GM21737 (cell line): ENCODE measurements at regions not wholly inside any gene's neighbourhood (a gene's known extent, or its start where the extent isn't known, plus 50 kb on each side); places are given as distances from the start of the nearest gene placed in this dataset.
"Not testable (repeated sequence)": the region's sequence is repeated elsewhere in the genome, so short reads cannot be mapped to it uniquely, and the experiment has no call there.

Source experiments
- ATAC-seq: cut with Tn5 transposase; IDR thresholded peaks from one replicate; pipeline ENCODE4 v1.9.1; 2021; ENCODE audit warnings: mild to moderate bottlenecking, moderate library complexity; ENCODE audit not compliant: unreplicated experiment

DNA sequence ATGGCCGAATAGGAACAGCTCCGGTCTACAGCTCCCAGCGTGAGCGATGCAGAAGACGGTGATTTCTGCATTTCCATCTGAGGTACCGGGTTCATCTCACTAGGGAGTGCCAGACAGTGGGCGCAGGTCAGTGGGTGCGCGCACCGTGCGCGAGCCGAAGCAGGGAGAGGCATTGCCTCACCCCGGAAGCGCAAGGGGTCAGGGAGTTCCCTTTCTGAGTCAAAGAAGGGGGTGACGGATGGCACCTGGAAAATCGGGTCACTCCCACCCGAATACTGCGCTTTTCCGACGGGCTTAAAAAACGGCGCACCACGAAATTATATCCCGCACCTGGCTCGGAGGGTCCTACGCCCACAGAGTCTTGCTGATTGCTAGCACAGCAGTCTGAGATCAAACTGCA lies 572.8 kb upstream of the AGA start:
- ATAC-seq = not testable (repeated sequence)

DNA sequence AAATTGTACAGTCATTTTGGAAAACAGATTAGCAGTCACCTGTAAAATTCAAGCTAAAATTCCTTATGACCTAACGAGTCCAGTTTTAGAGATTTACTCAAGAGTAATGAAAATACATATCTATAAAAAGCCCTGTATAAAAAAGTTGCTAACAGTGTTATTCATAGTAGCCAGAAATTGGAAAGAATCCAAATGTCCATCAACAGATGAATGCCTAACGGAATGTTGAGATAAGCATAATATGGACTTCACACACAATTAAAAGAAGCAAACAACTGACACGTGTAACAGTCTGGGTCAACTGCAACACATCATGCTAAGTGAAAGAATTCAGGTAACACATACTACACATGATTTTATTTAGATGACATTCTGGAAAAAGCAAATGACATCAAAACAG lies 584.8 kb upstream of the AGA start:
- ATAC-seq = no peak

DNA sequence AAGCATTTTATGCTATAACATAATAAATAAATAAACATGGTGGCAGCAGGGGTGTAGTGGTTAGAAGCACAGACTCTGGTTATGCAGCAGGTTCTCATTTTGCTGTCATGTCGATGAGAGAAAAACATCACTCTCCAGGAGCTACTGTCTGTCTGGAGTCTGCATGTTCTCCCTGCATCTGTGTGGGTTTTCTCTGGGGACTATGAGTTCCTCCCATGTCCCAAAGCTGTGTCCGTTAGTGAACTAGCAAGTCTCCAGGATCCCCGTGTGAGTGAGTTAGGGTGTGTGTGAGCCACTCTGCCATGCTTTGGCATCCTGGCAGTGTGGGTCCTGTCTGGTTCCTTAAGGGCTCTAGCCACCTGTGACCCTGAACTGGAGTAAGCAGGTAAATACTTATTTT lies 585.6 kb upstream of the AGA start:
- ATAC-seq = no peak

DNA sequence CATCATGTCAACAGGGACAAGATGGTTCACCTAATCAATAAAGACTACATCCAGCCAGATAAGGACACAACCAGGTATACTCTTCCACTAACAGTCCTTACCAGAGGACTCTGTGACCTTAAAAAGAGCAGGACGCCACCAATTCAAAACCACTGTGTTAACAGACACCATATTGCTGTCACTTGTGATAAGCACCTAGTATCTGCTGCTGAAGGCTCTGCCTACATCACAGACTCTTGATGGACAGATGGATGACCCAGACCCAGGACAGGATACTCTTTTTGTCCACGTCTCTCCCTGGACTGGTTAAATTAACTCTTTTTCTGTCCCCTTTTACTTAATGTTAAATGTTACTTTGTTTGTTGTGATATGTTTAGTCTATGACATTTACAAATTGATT lies 586.2 kb upstream of the AGA start:
- no peak for ATAC-seq

GRCh38 chr4:178037459-178038214 lies 595.4 kb upstream of the AGA start:
- ATAC-seq = no peak

DNA sequence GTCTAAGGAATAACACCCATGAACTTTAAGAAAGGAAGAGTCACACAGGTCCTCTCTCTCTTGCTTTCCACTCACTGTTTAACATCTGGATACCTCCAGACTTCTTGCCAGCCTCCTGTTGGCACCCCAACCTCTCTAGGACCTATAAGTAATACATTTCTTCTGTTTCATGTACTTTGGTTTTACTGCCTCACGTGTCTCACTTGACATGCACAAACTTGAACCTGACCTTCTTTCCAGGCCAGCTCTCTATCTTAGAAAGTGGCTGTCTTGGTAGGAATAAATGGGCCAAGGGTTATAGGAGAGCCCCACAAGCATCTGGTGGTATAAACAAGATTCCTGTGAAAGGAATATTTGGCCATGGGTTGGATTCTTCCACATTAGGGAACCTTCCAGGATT lies 614.8 kb upstream of the AGA start:
- ATAC-seq = no peak

DNA sequence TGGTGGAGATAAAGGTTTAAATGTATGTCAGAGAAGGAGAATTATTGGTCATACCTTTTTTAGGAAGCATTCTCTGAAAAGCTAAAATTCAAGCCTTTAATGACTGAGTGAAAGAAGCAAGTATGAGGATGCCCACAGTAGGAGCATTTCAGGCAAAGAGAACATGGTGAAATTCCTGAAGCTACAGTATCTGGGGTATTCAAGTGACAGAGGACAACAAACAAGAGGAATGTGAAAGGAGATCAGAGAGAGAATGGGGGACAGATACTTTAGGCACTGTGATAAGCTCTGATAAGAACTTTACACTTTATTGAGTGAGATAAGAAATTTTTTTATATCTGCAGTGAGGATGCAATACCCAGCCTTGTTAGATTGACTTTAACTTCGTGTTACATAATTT lies 621.3 kb upstream of the AGA start:
- ATAC-seq = no peak

- ATAC-seq = no peak
Measured at GRCh38 chr4:178066338-178066941, 624.2 kb upstream of the AGA start.

DNA sequence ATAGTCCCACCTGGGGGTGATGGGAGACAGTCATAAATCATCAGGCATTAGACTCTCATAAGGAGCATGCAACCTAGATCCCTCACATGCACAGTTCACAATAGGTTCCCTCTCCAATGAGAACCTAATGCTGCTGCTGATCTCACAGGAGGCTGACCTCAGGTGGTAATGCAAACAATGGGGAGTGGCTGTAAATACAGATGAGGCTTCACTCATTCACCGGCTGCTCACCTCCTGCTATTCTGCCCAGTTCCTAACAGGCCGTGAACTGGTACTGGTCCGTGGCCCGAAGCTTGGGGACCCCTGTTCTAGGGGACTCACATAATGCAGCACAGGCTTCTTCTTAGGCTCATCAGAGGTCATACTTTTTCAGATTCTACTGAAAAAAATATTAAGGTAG lies 625.9 kb upstream of the AGA start:
- ATAC-seq = no peak

DNA sequence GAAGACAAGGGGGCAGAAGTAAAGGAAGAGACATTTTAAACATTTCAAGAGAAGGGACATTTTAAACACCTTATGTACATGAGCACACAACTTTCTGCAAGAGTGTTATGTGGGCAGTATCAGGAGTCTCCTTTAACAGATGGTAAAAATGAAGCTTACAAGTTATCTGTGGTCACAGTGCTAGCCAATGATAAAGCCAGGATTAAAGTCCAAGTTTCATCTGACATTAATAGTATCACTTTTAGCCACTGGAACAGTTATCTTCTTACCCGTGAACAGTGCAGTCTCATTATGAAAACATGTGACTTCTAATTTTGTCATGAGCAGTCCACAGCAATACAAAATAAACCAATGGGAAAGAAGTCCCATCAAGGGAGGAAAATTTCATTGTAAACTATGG lies 627.9 kb upstream of the AGA start:
- ATAC-seq = no peak

DNA sequence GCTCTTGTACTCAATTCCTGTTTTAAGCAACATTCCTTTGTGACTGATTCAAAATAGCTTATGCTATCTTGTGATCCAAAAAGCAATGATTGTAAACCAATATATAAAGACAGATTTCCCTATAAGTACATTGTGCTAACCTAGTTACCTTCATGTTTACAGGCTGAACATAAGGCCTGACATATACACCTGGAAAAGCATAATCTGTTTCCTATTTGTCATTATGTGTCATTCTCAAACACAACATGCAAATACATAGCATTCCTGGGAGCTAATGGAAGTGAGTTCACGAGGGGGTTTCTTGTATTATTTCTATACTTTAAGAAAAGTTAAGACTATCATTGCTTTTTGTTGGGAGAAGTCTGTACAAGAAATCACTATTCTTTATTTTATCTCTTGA lies 638.1 kb upstream of the AGA start:
- ATAC-seq = no peak

GRCh38 chr4:178081176-178081575 lies 638.9 kb upstream of the AGA start:
- no peak for ATAC-seq

DNA sequence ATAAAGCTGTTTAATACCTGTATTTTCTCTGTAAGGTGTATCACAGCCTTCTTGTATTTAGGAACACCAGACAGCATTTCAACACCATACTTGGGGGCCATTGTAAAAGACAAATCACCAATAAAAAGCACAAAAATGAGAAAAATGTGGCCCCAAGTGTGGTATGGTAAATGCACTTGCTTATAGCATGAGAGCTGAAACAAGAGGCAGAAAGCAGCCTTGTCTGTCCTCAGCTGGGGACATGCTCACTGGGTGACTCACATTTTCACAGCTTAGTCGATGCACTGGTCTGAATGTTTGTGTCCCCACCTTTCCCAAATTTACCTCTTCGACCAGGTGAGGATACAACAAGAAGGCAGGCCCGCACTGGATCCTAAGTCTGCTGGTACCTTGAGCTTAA lies 639.7 kb upstream of the AGA start:
- no peak for ATAC-seq

- no peak for ATAC-seq
Measured at GRCh38 chr4:178082906-178083305, 640.7 kb upstream of the AGA start.

GRCh38 chr4:178083968-178084367 lies 641.7 kb upstream of the AGA start:
- no peak for ATAC-seq

DNA sequence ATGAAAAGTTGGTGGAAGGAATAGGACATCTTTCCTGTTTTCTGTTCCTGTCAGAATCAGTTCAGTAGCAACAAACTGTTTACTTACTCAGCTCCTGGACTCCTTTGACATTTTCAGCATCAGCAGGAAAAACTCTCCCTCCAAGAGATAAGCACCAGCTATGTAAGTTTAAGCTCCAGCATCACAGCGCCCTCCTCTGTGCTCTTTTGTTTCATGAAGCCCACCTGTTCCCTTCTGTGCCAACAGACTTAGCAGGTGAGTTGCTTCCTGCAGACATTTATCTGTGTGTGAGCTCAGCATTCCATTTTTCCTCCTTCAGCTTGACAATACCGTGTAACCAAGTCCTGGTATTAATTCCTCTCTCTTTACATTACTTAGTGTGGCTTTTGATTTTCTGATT lies 644.1 kb upstream of the AGA start:
- ATAC-seq = no peak

DNA sequence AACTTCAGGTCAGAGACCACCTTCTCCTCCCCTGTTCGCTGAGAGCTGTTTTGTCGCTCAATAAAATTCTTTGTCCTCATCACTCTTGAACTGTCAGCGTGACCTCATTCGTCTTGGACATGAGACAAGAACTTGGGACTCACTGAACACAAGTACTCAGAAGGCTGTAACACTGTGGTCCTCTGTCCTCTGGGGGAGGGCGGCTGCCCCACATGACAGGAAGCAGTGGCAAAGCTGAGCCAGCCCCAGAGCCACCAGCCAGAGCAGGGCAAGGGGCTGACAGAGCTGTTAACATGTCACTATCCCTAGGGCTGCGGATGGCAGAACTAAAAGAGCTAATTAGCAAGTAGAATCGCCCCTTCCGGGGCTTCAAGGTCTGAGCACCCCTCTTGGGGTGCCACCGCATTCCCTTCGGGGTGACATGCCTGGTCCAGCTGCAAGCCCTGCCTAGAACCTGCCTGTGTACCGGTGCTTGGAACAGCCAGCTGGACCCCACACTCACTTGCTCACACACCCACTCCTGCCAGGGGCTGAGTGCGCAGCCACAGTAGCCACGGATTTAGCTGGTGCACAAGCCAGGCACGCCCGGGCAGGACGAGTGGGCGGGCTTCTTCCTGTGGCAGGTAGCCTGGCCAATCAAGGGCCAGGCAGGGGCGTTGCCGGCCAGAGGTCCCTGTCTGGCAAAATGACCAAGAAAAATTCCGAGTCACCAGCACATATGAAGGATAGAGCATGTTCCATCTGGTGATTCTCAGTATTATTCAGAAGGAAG lies 648.6 kb upstream of the AGA start:
- no peak for ATAC-seq

DNA sequence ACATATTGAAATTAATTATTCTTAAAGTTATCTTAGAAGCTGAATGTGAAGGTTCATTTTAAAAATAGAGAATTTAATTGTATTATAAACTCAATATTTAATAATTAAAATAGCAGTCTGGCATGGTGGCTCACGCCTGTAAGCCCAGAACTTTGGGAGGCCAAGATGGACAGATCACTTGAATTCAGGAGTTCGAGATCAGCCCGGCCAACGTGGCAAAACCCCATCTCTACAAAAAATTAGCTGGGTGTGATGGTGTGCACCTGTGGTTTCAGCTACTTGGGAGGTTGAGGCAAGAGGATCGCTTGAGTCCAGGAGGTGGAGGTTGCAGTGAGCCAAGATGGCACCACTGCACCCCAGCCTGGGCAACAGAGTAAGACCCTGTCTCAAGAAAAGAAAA lies 659.9 kb upstream of the AGA start:
- ATAC-seq = no peak

DNA sequence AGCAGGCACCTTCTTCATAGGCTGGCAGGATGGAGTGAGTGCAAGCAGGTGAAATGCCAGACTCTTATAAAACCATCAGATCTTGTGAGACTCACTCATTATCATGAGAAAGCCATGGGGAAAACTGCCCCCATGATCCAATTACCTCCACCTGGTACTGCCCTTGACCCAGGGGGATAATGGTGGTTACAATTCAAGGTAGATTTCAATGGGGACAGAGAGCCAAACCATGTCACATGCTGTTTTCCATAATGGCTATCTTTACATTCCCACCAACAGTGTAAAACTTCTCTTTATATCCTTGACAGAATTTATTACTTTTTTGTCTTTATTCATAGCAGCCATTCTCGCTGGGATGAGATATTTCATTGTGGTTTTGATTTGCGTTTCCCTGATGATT lies 663.0 kb upstream of the AGA start:
- no peak for ATAC-seq

DNA sequence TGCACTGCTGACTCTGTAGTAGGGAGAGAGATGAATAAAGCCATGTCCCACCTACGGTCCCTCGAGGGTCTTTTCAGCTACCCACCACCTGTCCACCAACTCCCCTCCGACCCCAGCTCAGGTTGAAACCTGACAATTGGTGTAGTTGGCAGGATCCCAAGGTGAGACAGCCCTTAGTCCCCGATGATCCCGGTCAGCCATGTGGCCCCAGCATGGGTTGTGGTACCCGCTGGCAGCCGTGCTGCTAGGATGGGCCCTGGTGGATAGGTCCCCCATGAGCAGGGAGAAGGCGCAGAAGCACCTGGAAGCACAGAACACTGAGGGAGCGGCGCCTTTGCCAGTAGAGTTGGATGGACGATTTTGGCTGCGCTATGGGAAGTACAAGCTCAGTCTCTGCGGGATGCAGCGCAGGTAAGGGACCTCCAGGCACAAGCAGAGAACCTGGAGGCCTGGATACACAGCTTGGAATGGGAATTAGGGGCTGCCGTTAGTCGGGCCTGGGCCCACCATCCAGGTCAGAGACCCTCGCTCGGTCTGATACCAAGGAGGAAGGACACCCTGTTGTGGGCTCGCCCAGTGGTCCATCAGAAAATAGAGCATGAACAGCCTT lies 694.6 kb upstream of the AGA start:
- ATAC-seq = no peak

- no peak for ATAC-seq
Measured at GRCh38 chr4:178137732-178138471, 695.7 kb upstream of the AGA start.
